NCI-H69 (cell line): ENCODE measurements at regions not wholly inside any gene's neighbourhood (a gene's known extent, or its start where the extent isn't known, plus 50 kb on each side); places are given as distances from the start of the nearest gene placed in this dataset.
A peak's percentile ranks its signal among the peaks of the same experiment; 100 is the strongest.
"Not testable (repeated sequence)": the region's sequence is repeated elsewhere in the genome, so short reads cannot be mapped to it uniquely, and the experiment has no call there.

Source experiments
- DNase-seq: peaks from one replicate; lab custom pipeline; 2025; lab: John Stamatoyannopoulos, UW

DNA sequence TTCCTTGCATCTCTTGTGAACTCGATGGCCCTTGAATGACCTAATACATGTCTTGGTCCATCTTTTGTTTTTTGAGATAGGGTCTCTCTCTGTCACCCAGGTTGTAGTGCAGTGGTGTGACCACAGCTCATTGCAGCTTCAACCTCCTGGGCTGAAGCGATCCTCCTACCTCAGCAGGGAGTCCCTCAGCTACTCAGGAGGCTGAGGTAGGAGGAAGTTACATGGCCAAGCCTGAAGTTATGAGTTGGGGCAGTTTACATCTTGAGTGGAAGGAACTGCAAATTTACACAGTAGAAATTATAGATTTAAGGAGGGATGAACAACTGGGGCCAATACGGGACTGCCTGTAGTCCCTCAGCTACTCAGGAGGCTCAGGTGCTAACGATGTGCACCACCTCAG, 97.2 kb upstream of the METTL14 start:
- no peak for DNase-seq

DNA sequence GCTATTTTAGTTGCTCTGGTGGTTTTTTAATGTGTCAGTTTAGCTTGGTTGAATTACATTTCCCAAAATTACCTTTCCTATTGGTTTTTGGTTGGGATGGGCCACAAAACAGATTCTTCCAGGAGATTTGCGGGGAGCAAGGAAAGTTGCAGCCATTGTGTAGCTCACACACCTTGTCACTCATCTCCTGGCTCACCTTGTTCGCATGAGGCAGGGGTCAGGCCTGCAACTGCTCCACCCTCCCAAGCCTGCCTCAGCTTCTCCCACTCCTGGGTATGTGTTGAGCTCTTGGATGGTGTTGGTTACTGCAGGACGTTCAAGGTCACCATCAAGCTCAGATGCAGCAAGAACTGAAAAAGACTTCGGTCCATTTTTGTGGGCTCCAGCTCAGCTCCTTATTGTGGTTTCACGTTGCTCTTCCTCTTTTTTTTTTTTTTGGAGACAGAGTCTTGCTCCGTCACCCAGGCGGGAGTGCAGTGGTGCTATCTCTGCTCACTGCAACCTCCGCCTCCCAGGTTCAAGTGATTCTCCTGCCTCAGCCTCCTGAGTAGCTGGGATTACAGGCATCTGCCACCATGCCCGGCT, 95.6 kb upstream of the METTL14 start:
- no peak for DNase-seq

DNA sequence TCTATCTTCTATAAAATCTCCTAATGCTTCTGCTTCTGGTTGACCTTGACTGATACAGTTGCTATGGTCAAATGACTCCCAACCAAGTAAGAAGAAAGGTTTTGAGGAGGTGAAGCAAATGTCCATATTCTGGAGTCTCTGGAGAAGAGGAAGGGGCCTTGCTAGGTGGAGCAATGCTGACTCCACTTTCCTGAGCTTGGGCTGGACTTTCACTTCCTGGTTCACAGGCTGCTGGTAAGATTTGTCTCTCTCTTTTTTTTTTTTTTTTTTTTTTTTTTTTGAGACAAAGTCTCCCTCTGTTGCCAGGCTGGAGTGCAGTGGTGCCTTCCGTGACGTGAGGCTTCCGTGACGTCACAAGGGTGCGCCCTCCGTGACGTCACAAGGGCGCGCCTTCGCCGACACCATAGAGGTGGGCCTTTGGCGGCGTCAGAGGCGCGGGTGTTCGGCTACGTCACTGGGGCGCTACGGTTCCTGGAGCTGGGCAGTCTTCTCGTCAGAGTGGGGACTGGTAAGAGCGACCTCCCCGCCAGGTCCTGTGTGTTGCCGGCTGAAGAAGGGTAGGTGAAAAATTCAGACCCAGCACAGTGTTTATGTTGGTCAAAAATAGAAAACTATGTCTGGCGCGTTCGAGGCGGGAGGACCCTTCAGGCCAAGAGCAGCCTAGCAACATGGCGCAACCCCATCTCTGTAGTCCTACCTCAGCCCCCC, 93.7 kb upstream of the METTL14 start:
- not testable (repeated sequence) for DNase-seq

DNA sequence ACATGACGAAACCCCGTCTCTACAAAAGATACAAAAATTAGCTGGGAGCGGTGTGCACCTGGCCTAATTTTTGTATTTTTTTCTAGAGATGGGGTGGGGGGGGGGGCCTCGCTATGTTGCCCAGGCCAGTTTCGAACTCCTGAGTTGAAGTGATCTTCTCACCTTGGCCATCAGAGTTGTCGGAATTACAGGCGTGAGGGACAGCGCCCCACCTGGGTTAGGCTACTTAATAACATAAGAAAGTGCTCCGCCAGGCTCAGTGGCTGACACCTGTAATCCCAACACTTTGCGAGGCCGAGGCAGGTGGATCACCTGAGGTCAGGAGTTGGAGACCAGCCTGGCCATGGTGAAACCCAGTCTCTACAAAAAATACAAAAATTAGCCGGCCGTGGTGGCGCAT, 92.9 kb upstream of the METTL14 start:
- not testable (repeated sequence) for DNase-seq

DNA sequence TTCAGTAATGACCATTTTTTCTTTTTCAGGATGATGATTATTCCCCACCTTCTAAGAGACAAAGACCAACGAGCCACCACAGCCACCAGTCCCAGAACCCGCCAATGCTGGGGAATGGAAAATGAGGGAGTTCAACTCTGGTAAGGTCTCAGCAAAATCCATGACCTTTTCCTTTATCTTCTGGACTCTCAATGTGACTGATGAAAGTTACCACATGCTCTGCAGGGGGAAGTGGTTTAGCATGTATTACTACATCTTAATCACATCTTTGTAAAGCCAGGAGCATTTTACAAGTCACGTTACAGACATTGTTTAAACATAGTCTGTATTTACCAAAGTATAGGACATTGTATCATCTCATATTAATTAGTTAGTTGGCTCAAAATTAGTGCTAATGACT, 89.3 kb upstream of the METTL14 start:
- not testable (repeated sequence) for DNase-seq

DNA sequence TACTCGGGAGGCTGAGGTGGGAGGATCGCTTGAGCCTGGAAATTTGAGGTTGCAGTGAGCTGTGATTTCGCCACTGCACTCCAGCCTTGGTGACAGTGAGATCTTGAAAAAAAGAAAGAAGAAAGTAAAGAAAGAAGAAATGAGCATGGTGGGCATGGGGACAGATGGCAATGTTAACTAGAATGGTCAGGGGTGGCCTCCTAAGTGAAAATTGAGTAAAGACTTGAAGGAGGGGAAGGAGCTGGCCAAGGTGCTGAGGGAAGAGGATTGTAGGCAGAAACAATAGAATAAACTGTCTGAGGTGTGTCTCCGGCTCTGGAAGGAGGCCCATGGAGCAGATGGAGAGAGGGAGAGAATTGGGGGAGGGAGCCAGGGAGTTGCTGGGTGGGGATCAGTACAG, 60.1 kb upstream of the METTL14 start:
- DNase-seq, result not testable (repeated sequence)

DNA sequence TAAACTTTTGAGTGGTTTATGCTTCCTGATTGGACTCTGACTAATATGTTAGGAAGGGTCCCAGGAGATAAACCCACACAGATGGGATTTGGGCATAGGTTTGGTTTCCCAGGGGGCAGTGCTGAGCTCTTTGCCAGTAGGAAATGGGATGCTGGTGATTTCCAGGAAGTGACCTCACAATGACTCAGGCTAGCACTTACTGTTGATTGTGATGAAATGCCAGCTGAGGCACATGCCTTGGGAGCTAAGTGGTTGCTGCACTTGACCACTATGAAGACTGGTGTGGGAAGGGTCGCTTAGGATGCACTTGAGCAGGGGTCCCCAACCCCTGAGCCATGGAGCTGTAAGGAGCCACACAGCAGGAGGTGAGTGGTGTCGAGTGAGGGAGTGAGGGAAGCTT, 55.5 kb upstream of the METTL14 start:
- DNase-seq, result peak; percentile 18

DNA sequence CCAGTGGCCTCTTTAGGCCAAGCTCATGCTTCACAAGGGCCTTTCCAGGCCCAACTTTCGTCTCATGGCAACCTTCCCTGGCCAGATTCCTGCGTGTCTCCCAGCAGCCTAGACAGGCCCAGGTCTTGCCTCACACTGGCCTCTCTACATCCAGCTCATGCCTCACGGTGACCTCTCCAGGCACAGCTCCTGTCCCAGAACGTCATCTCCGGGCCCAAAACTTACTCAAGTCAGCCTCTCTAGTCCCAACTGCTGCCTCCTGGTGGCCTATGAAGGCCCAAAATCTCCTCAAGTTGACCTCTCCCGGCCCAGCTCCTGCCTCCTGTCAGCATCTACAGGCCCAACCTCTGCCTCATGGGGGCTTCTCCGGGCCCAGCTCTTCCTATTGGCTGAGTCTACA, 54.3 kb upstream of the METTL14 start:
- not testable (repeated sequence) for DNase-seq

DNA sequence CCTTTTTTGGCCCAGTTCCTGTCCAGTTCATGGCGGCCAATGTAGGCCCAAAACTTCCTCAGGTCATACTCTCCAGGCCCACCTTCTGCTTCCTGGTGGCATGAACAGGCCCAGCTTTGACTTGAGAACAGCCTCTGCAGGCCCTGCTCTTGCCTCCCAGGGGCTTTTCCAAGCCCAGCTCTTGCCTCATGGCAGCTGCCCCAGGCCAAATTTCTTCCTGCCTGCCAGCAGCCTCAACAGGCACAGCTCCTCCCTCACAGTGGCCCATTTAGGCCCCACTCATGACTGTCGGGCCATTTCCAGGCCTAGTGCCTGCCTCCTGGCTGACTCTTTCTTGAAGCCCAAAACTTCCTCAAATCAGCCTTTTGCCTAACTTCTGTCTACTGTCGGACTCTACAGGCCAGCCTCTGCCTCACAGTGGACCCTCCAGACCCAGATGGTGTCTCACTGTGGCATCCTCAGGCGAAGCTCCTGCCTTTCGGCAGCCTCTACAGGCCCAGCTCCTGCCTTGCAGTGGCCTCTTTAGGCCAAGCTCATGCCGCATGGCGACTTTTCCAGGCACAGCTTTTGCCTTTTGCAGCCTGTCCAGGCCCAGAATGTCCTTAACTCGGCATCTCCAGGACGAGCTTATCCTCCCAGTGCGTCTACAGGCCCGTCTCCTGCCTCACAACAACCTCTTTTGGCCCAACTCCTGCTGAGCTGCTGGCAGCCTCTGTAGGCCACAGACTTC, 53.7 kb upstream of the METTL14 start:
- not testable (repeated sequence) for DNase-seq

DNA sequence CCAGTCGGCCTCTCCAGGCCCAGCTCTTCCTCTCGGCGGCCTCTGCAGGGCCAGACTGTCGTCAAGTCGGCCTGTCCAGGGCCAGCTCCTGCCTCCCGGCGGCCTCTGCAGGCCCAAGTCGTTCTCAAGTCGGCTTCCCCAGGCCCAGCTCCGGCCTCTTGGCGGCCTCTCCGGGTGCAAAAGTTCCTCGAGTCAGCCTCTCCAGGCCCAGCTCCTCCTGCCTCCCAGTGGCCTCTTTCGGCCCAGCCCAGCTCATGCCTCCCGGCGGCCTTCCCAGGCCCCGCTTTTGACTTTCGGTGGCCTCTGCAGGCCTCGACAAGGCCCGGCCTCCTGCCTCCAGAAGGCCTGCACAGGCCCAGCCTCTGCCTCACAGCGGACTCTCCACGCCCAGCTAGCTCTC, 51.7 kb upstream of the METTL14 start:
- not testable (repeated sequence) for DNase-seq

DNA sequence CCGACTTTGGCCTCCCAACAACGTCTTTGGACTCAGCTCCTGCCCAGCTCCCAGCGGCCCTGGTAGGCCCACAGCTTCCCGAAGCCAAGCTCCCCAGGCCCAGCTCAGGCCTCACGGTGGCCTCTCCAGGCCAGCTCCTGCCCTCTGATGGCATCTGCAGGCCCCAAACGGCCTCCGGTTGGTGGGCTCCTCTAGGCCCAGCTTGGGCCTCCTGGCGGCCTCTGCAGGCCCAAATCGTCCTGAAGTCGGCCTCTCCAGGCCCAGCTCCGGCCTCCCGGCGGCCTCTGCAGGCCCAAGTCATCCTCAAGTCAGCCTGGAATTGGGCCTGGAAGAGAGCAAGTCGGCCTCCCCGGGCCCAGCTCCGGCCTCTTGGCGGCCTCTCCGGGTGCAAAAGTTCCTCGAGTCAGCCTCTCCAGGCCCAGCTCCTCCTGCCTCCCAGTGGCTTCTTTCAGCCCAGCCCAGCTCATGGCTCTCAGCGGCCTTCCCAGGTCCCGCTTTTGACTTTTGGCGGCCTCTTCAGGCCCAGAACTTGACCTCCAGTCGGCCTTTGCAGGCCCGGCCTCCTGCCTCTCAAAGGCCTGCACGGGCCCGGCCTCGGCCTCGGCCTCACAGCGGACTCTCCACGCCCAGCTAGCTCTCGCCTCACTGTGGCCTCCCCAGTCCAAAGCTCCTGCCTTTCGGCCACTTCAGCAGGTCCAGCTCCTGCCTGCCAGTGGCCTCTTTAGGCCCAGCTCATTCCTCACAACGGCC, 50.9 kb upstream of the METTL14 start:
- DNase-seq, result not testable (repeated sequence)
